DMS 273 (cell line): ENCODE measurements at regions not wholly inside any gene's neighbourhood (a gene's known extent, or its start where the extent isn't known, plus 50 kb on each side); places are given as distances from the start of the nearest gene placed in this dataset.
"Not testable (repeated sequence)": the region's sequence is repeated elsewhere in the genome, so short reads cannot be mapped to it uniquely, and the experiment has no call there.

Experiments
- DNase-seq: peaks from one replicate; lab custom pipeline; 2025; ENCODE audit not compliant: unreplicated experiment; lab: John Stamatoyannopoulos, UW

DNA sequence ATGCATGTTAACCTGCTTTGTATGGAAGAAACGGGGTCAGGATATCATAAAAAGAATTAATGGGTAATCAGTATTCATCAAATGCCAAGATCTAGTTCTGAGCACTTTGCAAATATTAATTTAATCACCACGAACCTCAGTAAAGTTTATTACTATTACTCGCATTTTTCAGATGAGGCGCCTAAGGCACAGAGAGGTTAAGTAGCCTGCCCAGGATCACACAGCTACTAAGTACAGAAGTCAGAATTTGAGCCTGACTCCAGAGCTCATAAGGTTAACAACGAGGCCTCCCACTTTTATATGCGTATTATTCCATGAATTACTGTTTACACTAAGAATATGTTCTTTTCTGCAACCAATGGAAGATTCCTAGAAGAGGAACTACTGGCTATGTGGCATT lies 109.6 kb upstream of the KLF13 start:
- DNase-seq, result no peak

- DNase-seq, result no peak
Measured at GRCh38 chr15:31217566-31218270, 108.9 kb upstream of the KLF13 start.

DNA sequence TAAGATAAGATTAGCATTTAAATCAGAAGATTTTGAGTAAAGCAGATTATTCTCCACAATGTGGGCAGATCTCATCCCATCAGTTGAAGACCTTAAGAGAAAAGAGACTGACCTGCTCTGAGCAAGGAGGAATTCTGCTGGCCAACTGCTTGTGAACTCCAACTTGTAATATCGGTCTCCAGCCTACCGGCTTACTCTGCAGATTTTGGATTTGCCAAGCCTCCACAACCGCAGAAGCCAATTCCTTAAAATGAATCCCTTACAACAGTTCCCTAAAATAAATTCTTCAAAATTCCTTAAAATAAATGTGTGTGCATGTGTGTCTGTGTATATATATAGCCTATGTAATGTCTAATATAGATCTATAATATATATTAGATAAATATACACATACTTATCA lies 107.4 kb upstream of the KLF13 start:
- no peak for DNase-seq

- DNase-seq, result peak; percentile 16
Measured at GRCh38 chr15:31221936-31222515, 104.6 kb upstream of the KLF13 start.

GRCh38 chr15:31222773-31223341 lies 103.8 kb upstream of the KLF13 start:
- no peak for DNase-seq

DNA sequence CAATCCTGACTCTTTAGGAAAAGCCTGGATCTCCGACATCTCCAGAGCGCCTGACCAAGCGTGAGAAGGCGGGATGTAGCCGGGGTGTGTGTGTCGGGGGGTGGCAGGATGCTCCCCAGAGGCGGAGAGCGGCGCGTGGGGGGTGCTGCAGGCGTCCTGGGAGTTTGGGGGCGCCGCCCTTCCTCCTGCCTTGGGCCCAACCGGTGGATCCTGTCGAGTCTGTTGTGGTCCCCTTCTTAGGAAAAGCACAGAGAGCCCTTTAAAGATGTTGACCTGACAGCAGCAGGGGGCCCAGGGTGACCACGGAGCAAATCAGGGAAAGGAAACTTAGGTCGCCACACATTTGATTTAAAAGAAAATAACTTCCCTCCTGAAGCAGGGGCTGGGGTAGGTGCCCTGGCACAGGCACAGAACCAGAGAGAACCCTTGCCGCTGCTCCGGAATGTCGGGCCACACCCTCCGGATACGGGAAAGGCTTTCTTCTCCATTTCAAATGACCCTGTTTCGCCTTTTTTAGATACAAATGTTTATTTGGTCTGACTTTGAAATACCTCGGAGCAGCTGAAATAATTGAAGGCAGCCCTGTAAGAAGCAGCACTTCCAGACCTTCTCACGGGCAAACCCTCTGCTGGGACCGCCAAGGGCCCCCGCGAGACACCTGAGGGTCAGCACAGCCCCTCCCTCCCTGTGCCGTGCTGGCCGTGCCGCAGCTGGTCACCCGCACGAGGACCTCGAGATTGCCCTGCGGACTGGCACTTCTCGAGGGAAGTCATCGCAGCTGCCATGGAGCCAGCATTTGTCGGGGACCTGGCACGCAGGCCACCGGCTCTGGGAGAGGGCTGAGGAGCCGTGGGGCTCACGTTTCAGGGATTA lies 102.9 kb upstream of the KLF13 start:
- no peak for DNase-seq

GRCh38 chr15:31224661-31225060 lies 102.0 kb upstream of the KLF13 start:
- not testable (repeated sequence) for DNase-seq

DNA sequence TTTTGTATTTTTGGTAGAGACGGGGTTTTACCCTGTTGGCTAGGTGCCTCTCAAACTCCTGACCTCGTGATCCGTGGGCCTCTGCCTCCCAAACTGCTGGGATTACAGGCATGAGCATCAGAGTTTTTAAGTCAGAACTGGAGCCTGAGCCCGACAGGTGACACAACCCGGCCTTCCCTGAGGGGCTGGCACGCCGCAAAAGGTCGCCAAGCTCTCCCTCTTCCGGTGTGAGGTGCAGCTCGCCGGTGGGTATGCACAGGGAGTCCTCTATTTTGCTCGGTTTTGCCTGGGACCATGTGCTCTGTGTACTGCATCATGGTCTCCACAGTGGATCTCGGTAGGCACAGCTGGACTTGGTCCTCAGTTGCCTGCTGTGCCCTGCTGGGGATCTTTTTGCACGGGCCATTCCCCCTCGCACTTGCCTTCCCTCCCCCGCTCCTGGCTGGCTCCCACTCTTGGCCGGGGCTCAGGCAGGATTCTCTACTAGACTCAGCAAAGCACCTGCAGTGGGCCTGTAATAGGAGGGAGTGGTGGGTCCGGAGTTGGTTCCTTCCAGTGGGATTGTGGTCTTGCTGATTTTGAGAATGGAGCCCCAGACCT lies 101.2 kb upstream of the KLF13 start:
- no peak for DNase-seq

DNA sequence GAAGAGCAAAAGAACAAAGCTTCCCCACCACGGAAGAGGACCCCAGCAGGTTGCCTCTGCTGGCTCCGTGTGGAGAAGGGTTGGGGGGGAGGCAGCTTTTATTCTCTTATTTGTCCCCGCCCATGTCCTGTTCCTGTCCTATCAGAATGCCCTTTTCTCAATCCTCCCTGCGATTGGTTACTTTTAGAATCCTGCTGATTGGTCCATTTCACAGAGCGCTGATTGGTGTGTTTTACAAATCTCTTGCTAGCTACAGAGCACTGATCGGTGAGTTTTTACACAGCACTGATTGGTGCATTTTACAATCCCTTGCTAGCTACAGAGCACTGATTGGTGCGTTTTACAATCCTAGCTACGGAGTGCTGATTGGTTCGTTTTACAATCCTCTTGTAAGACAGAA lies 100.6 kb upstream of the KLF13 start:
- no peak for DNase-seq

GRCh38 chr15:31227235-31227634 lies 99.4 kb upstream of the KLF13 start:
- no peak for DNase-seq

DNA sequence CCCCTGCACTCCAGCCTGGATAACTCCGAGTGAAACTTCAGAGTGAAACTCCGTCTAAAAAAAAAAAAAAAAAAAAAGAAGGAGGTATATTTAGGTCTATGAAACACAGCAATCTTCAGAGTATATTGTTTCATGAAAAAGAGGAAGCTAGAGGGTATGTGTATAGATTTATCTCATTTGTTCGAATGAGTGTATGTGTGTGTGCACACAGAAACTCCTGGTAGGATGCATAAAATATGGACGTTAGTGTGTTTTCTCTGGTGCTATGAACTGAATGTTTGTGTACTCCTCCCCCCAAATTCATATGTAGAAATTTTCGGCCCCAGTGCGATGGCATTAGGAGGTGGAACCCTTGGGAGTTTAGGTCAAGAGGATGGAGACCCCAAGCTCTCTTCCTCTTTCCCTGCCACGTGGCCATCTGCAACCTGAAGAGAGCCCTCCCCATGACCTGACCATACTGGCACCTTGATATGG lies 98.6 kb upstream of the KLF13 start:
- no peak for DNase-seq

DNA sequence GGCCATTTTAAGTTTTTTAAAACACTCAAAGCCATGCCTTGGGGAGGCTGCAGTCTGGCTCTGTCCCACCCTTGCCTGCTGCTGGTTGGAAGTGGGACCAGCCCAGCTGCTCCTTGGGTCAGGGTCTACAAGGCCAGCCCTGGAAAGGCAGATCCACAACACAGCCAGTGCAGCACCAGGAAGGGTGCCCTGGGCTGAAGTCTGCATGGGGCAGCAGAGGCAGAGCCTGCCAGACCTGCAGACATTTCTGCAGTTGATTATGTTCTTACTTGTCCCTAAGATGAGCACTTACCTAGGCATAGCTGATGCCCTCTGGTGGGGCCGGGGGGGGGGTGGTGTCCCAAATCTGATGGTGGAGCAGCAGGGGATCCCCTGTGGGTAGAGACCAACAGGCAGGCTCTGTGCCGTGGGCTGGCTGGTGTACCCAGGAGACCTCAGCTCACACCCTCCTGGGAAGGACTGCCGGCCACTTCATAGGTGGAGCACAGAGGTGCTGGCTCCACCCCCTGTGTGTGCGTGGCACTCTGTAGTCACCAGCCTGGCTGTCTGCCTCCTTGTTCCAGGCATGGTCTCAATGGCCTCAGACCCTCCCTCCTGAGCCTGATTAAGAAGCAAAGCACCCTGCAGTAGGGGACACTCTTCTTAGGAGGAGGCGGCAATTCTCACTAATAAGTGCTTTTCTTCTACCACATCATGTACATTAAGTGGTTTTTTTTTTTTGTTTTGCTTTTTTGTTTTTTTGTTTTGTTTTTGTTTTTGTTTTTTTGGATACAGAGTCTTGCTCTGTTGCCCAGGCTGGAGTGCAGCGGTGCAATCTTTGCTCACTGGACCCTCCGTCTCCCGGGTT lies 97.4 kb upstream of the KLF13 start:
- DNase-seq, result no peak

DNA sequence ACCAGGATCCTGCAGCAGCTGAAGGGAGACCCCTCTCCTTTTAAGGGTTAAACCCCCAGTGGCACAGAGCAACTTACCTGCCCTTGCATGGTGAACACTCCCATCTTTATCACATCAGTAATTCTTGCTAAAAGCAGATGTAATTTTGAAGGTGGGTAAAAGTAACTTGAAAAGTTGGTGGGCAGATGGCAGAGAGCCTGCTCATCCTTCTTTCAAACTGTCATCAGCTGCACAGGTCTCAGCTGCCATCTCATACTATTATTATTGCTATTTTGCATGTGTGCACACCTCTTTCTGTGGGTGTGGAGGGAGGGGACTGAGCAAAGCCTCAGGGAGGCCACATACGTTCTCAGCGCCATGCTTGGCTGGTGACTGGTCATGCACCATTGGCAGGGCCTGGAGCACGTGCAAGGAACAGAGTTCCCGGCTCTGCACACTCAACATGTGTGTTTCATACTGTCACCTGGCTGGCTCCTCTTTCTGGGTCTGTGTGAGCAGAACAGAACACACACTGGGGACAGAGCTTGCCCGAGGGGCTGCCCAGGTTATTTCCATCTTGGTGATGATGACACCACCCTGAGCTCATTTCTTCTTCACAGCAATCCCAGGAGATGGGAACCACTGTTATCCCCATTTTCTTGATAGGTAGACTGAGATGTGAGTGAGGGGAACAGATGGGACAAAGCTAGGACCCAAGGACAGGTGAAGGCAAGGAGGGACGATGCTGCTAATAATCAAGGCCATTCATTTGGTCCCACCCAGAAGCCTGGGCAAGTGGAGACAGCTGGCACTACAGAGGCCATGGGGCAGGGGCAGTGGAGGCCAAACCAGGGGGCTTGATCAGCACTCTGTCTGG lies 95.8 kb upstream of the KLF13 start:
- no peak for DNase-seq

DNA sequence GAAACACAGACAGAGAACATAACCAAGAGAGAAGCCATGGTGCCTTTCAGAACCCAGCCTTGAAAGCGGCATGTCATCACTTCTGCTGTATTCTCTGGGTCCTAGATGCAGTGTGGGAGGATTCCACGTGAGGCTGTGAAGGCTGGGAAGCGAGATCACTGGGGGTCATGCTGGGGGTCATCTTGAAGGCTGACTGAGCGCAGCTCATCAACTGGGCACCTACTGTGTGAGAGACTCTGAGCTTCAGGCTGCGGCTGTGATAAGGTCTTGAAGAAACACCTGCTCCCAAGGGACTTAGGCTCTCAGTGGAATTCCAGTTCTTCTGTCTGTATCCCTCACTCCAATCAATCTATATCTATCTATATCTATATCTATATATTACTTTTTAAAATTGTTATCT lies 91.8 kb upstream of the KLF13 start:
- no peak for DNase-seq

DNA sequence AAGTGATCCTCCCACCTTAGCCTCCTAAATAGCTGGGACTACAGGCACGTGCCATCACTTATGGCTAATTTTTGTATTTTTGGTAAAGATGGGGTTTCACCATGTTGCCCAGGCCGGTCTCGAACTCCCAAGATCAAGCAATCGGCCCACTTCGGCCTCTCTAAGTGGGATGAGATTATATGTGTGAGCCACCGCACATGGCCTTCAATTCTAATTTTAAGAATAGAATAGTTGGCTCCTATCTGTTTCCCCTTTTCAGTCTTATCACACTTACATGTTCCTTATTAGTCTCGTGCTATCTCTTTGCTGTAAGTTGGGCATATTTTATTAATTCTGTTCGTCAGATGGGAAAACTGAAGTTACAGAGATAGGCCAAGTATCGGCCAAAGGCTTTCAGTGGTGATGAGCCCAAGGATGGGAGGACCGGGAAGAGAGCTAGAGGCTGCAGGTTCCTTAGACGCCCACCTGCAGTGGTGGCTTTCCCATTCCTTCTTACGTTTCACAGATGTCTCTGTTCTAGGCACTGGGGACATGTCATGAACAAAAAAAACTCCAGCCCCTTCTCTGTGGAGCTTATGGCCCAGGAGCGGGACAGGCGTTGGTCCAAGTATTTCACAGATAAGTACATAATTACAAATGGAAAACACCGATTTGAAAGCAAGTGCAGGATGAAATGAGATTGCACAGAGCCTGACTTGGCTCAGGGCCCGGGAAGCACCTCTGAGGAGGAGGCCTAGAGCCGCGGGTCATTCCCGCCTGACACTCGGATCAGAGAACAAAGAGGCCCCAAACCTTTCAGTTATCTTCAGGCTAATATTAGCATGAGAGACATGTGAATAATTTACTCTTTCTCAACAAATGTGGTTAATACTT lies 91.1 kb upstream of the KLF13 start:
- peak; percentile 70 for DNase-seq

DNA sequence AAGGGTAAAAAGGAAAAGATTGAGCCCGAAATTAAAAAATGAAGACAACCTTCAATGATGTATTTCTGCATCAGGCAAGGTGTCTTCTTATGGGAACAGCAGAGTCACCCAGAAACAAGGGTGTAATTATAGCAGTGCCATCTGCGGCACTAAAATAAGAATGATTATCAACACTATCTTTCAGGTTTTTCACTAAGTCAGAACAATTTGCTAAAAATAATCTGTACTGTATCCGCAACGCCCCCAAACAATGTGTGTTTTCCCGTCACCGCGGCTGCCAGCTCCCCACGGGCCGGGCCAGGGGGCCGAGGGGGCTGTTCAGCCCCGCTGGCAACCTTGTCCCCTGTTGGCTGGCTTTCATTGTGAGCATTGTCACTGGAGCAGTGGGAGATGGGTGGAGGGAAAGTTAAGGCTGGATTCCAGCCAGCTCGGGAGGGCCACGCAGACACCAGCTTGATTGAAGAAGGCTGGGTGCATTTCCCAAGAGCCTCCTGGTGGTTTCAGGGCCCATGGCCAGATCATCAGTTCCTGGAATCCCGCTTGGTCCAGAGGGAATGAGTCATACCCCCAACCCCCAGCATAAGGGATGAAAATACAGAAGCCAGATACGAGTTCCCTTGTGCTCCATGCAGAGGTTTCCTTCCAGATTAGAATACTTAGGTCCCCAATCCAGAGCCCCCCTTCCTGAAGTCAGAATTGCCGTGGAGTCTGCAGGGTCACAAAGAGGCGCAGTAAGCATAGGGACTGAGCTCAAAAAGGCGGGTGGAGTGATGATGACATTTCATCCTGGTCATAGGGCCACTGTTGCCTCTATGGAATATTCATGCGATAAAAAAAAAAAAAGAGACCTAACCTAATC lies 90.2 kb upstream of the KLF13 start:
- peak; percentile 84 for DNase-seq

GRCh38 chr15:31237043-31237324 lies 89.7 kb upstream of the KLF13 start:
- DNase-seq, result peak; percentile 30

- DNase-seq, result no peak
Measured at GRCh38 chr15:31238906-31239305, 87.7 kb upstream of the KLF13 start.
